ENCODE measurements at regions not wholly inside any gene's neighbourhood (a gene's known extent, or its start where the extent isn't known, plus 50 kb on each side); places are given as distances from the start of the nearest gene placed in this dataset.
"Not testable (repeated sequence)": the region's sequence is repeated elsewhere in the genome, so short reads cannot be mapped to it uniquely, and the experiment has no call there.

DNA sequence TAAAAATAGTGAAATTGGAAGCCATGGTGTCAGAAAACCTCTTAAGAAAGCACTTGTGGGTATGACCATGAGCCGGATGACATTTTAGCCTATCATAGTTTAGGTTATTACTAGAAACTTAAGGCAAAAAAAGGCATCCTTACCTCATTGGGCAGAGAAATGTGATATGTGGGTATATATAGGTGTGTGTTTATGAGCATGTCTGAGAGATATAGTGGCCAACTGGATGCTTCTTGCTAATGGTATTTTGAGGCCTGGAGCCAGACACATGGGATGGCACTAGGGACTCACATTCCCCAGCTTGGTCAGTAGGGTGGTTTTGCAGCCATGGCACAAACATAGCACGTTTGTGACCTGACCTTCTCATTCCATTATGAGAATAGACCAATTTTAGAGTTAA, 295.6 kb upstream of the MEF2C start:
- DNase-seq, result no peak

DNA sequence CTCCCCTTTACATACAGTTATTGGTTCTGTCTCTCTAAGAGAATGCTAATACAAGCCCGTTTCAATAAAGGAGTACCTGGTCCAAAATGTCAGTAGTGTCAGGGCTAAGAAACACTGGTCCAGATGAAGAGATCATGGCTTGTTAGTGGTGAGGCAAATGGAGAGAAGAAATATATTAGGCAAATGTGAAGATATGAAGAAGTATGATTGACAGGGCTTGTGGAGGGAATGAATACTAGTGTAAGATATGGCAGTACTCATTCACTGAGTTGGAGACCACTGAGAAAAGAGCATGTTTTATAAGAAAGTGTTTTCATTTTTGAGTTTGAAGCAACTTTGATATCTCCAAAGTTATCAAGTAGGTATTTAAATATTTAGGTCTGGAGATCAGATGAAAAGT, 290.5 kb upstream of the MEF2C start:
- DNase-seq, result no peak

DNA sequence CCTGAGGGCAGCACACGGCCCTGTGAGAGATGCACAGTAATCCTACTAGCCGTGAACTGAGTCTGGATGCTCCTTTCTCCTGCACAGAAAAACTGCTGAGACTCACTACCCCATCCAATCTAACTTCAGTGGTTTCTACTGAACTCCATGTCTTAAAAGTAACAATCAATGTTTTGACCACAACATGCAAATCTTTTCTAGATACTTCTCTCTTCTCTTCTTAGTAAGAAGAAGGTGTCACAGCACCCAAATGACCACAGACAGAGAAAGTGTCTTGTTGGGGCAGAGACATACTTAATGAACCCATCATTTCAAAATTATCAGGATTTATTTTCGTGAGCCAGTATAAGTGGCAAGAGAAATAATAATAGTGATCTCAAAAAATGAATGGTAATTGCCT, 285.8 kb upstream of the MEF2C start:
- no peak for DNase-seq

DNA sequence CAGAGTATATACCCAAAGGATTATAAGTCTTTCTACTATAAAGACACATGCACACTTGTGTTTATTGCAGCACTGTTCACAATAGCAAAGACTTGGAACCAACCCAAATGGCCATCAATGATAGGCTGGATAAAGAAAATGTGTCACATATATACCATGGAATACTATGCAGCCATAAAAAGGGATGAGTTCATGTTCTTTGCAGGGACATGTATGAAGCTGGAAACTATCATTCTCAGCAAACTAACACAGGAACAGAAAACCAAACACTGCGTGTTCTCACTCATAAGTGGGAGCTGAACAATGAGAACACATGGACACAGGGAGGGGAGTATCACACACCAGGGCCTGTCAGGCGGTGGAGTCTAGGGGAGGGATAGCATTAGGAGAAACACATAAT, 281.7 kb upstream of the MEF2C start:
- not testable (repeated sequence) for DNase-seq

DNA sequence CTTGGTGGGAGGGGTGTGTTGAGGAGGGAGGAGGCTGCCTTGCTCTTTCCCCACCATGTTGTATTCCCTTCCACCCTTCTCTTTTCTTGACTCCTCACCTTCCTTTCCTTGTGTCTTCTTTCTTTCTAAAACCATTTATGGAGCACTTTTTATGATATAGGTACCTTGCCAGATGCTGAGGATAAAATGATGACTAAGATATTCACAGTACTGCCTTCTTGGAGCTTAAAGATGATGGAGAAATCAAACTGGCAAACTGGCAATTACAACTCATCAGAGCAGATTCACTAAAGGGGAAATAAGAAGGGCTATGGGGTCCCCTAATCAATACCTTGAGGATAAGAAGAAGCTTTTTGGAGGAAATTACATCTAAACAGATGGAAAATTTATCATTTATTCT, 273.2 kb upstream of the MEF2C start:
- no peak for DNase-seq

DNA sequence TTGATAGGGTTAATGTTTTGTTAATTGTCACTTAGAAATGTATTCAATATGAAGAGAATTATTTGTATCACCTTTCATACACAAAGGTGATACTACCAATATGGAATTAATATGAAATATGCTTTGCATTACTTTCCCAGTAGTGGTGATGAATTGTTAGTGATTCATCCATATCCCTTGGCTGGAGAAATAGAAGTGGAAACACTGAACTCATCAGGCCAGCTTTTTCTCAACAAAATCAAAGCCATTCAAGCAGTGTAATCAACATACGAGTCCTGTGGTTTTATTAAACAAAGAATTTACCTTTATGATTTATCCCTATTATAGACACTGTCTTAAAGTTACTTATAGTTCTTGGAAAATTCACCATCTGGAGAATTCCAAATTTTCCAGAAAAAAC, 264.0 kb upstream of the MEF2C start:
- no peak for DNase-seq

DNA sequence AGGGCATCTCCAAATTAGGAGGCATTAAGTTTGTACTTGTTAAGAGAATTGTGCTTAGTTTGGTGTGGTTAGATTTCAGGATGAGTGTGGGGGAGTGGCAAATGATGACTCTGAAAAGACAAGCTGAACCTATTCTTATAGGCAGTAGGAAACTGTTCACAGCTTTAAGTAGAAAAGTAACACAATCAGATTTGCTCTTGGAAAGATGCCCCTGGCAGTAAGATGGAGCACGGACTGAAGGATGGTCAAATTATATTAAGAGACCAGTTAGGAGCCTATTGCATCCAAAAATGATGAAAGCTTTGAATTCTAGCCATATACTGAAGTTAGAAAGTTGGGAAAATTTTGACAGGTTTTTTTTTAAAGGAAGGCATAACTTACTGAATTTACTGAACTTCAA, 254.2 kb upstream of the MEF2C start:
- no peak for DNase-seq

DNA sequence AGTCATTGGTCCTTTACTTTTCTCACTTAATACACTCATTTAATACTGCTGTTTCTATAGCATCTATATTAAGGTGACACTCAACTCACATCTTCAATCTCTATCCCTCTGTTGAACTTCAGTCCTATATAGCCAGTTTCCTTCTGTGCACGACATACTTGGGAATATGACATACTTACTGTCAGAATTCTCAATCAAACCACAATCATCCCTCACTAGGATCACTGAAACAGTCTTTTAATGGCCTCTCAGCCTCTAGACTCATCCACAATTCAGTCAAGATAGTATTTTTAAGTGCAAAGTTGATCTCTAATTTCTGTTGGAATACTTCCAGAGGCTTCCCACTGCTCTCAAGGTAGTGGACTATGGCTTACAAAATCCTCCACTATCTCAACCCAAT, 251.0 kb upstream of the MEF2C start:
- DNase-seq, result no peak

DNA sequence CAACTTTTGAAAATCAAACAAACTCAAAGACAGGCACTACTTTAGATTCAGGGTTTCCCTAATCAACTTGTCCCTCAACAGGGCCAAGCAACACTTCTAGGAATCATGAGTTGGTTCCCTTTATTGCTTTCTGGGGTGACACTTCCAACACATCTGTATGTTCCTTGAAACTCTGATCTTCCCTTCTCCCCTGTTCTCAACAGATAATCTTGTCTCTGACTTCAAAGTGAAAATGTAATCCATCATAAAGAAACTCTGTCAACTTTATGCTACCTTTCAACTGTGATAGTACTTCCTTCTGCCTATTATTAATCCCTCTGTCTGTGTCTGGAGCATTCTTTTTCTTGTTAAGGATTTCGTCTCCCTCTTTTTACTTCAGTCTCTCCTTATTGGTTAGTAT, 250.1 kb upstream of the MEF2C start:
- DNase-seq, result no peak

DNA sequence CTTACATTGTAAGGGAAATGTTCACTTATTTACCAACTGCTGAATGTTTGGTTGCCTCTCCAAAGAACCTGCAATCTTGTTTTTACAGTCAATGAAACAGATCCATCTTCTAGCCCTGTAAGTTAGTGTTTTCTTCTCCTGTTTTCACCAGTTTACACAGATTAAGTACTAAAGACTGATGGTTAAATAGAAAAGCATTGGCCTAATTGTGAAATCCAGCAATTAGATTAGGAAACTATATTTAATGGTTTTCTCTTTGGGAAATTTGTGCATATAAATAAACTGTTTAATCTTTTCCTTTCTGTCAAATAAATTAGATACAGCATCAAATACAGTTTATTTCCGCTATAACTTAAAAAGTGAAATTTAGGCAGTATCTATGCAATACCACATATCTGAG, 247.9 kb upstream of the MEF2C start:
- DNase-seq, result no peak

DNA sequence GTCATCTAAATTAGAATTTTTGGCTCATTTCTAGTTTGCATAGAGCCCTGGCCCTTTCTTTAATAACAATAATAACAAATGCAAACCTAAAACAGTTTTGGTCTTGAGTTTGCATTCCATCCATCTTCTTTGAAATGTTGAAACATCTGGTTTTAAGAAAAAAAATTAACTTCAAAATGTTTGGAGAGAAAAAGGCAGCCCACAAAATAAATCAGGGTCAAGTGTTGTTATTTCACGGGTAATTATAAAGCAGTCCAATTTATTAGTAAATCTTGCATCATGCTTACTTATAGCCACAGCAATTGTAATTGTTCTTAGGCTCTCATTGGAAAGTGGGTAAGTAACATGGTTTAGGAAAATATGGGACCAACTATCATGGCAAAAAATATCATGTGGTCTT, 247.0 kb upstream of the MEF2C start:
- no peak for DNase-seq

DNA sequence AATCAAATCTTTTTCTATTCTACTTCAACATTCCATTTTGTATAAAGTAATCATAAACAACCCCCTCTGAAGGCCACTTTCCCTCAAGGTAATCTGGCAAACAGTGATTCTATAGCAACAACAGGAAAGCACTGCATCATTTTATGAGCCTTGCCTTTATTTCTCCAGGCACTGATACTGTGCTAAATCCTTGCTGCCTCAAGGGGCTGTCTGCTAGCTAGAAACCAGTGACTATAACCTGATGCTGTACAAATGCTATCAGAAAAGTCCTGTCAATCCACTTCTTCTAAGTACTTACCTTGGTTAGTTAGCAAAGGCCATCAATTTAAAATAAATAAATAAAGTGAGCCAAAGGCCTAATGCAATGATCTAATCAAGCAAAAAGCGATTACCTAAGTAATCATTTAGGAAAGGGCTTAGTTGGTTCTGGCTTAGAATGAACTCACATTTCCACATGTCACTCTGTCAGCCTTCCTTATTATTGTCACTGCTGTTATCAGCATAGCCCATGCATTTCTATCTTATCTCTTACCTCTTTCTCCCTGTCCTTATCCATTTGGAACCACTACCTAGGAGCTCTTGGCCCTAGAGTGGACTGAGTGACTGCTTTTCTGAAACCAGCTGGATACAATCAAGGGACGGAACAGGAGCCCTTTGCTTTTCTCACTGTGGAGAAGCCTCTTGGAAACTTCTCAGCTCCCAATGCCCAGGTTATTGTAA, 246.1 kb upstream of the MEF2C start:
- no peak for DNase-seq

DNA sequence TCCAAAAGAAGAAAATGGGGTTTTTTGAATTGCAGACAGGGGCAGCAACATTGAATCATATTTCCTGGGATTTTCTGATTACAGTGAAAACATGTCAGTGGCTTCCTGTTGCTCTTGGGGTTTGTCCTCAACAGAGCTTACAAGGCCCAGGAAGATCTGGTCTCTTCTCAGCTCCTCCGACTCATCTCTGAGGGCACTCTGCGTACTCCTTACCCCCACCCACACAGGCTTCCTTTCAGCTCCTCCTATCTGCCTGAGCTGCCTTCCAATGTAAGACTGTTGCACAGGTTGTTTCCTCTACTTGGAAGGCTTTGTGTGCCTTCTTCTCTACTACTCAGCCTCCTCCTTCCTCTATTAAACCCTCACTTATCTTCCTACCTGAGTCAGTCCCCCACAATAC, 245.1 kb upstream of the MEF2C start:
- DNase-seq, result no peak

DNA sequence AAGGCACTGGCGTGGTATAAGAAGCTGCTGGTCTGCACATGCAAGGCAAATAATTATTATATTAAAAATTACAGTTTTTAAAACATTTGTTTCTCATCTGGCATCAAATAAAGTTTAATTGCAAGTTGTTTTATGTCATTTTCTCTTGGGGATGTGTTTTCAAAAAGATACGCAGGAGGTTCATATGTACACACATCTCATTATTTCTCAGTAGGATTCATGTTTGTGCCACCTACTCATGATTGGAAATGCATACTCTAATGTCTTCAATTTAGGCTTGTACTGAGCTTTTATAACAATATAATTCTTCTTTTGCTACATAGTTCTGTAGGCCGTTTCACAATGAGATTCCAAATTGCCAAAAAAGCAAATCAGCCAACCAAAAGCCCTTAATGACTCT, 244.2 kb upstream of the MEF2C start:
- no peak for DNase-seq

DNA sequence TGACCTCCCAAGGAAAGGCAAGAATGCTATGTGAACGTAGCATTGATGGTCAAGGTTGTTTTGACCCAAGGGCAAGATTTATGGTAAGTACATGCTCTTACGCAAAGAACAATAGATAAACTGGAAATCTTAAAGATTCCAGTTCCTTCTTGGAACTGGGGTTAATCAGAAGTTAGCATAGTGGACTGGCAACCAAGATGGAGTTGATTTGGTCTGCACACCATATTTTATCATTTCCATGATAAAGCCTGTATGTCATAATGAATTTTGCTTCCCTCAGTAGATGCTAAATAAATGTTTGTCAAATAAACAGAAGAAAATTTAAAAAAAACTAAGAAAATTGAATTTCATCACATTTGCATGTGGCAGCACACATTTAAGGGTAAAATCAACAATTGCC, 242.4 kb upstream of the MEF2C start:
- no peak for DNase-seq

DNA sequence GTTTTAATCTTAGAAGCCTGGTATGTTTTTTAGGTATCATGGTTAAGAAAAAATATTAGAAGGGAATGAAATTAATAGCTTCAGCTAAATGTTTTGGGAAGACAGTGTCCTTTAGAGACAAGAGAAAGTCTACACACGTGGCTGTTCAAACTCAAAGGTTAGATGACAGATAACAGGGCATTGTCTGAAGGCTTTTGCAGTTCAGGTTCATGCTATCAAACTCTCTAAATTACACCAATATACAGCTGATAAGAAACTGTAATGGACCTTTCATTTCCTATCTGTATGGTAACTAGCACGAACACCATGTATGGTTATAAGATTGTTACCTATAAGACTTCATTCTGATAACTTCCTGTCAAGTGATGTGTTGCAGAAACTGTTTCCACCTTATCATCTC, 240.6 kb upstream of the MEF2C start:
- DNase-seq, result no peak

DNA sequence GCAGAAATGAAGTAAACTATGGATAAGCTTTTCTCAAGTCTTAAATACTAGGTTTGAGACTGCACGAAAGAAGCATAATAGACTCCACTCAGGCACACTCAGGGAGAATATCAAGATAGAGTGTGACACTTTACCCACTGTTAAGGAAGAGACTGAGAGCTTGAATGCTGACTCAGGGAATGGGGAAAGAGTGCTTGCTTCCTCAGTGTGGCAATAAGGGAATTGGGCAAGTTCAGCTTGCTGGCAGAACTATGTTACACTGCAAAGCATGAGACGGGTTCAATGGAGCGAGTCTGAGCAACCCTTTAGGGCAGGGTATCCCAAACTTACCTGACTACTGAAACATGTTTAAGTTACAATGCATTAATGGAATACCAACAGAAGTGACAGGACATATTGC, 237.7 kb upstream of the MEF2C start:
- DNase-seq, result no peak

DNA sequence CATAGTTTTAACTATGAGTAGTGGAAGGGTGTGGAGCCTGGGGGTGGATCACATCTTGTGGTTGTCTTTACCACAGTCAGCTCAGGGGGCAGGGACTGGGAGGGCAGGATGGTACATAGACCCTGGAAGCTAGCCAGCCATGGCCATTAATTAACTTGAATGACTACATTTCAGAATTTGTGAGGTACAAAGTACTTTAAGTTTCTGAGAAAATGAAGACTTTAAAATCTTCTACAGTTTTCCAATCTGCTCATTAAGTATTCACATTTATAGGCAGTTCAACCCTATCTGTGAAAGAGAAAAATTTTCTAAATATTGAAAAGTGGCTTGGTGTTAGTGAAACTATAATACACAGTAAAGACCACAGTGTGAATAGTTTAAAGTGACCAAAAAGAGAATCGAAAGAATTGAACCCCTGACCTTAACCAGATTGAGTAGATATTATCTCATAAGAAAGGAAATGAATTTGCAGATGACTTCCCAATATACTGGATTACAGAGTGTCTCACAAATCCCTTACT, 234.2 kb upstream of the MEF2C start:
- no peak for DNase-seq

DNA sequence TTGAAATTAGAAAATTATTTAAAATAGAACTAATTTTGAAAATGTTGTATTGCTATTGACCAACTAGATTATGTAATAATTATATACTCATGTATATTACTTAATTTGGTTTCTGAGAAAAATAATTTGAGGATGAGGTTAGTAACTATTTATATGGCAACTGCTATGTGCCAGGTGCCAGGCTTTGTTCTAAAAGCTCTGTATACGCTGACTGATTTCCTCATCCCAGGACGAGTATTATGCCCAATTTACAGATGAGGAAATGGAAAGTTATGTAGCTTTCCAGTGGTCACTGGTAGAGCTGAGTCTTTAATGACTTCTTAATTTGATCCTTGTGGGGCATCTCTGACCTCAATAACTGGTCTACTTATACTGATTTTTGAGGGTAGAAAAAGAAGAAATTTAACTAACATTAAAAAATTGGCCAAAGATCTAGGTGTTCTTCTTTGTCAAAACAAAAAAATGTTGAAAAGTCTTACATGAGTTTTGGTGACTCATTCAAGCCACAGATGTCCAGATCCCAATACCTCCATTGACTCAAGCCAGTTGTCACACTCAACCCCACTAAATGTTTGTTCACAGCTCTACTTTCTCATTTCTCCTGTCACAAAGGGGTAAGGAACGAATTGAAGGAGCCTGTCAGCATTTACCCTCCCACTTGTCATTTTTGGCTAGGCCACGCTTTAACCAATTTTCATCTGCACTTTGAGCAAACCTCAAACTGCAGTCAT, 228.1 kb upstream of the MEF2C start:
- no peak for DNase-seq

DNA sequence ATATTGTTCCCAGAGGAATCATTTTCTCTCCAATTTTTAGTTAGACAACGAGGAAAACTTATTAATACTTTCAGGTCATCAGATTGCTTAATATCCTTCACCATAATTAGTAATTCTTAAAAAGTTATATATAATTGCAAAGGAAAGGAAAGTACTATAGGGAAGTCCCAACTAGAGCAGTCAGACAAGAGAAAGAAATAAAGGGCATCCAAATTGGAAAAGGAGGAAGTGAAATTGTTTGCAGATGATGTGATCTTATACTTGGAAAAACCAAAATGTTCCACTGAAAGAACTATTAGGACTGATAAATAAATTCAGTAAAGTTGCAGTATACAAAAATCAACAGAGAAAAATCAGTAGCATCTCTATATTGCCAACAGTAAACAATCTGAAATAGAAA, 223.5 kb upstream of the MEF2C start:
- no peak for DNase-seq

DNA sequence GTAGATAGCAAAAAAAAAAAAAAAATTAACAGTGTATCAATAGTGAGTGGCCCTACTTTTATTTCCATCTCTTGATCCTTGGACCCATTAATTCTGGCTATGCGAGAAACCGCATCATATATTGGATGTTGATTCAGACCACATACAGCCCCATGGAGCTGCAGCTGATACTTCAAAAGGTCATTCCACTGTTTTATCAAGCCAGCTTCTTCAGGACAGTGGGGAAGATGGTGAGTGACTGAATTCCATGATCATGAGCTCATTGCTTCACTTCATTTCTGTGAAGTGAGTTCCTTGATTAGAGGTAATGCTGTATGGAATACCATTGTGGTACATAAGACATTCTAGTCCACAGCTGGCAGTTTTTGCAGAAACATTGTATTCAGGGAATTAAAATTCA, 222.9 kb upstream of the MEF2C start:
- no peak for DNase-seq

DNA sequence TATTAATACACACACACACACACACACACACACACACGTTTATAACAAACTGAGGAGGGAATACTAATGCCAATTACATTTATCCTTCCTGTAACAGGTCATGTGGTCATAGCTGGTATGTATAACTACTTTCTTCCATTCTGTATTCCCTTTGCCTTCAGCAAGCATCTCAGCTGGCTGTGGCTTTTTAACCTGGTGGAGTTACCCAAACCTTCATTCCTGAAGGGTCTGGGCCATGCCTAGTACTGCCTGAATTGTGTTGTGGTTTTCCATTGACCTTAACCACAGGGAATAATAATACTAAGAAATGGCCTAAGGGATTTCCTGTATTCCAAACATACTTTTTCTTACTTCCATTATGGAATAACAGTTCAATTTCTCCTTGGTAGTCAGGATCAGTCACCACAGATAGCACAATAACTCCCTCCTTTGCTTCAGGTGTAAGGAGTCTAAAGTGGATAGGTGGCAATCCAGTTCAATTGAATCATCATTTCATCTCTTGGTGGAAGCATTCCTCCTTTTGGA, 222.2 kb upstream of the MEF2C start:
- no peak for DNase-seq

DNA sequence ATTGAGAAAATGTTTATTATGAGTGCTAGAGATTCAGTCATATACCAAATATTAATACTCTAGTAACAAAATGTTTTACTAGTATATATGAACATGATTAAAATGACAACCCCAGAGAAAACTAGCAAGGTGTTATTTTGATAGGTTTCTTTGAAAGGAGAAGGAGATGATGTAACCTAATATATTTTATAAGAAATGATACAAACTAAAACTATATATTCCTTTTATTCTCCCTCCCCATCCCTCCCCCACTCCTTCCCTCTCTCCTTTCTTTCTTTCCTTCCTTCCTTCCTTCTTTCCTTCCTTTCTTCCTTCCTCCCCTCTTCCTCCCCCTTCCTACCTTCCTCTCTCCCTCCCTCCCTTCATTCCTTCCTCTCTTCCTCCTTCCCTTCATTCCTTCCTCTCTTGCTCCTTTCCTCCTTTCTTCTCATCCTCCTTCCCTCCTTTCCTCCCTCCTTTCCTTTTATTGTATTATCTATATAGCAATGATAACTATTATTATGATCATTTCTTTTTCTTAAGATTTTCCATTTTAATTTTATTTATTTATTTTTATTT, 215.3 kb upstream of the MEF2C start:
- no peak for DNase-seq

DNA sequence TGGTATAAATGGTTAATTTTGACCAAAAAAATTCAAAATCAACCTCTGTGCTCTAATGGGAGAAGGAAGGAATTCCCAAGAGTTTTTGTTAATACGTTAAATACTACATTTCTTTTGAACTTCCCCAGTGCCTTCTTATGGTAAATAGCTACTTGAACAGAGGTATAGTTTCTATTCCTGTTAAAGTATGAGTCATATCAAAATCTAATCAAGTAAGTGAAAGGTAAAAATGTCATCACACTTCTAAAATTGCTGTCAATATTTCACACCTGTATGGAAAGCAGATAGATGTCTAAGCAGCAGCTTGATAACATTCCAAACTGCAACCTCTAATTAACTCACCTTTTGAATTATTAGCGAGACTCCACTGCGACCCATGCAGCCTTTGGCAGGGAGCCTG, 214.1 kb upstream of the MEF2C start:
- DNase-seq, result no peak

Measured in central memory CD4-positive, alpha-beta T cell (primary cell).